ENCODE measurements at regions not wholly inside any gene's neighbourhood (a gene's known extent, or its start where the extent isn't known, plus 50 kb on each side); places are given as distances from the start of the nearest gene placed in this dataset.

DNA sequence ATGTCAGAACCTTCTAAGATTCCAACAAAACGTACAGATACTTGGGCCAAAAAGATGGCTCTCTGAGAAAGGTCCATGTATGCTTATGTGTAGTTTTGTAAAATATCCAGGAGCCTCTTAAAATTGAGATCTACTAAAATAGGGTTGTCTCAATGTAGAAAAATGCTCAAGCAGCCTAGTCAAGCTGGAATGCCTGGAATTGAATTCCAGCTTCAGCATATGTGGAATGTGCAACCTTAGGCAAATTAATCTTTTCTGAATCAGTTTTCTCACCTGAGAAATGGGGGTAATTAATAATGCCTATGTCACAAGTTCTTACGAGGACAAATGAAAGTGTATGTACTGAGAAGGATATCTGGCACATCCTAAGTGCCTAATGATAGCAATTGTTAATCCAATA, 662.4 kb downstream of the DTWD2 start:
- TF ChIP-seq, protein P1, sequence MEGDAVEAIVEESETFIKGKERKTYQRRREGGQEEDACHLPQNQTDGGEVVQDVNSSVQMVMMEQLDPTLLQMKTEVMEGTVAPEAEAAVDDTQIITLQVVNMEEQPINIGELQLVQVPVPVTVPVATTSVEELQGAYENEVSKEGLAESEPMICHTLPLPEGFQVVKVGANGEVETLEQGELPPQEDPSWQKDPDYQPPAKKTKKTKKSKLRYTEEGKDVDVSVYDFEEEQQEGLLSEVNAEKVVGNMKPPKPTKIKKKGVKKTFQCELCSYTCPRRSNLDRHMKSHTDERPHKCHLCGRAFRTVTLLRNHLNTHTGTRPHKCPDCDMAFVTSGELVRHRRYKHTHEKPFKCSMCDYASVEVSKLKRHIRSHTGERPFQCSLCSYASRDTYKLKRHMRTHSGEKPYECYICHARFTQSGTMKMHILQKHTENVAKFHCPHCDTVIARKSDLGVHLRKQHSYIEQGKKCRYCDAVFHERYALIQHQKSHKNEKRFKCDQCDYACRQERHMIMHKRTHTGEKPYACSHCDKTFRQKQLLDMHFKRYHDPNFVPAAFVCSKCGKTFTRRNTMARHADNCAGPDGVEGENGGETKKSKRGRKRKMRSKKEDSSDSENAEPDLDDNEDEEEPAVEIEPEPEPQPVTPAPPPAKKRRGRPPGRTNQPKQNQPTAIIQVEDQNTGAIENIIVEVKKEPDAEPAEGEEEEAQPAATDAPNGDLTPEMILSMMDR (conservative IDR thresholded peaks at IDR 0.05; ENCODE audit: low read length), result no peak
- TF ChIP-seq EZH2phosphoT487 (IDR thresholded peaks at IDR 0.05; ENCODE audit: borderline replicate concordance, low read depth, low read length), result no peak
